GM21515 (cell line): ENCODE measurements at regions not wholly inside any gene's neighbourhood (a gene's known extent, or its start where the extent isn't known, plus 50 kb on each side); places are given as distances from the start of the nearest gene placed in this dataset.
"Not testable (repeated sequence)": the region's sequence is repeated elsewhere in the genome, so short reads cannot be mapped to it uniquely, and the experiment has no call there.

Experiments used
- ATAC-seq: cut with Tn5 transposase; IDR thresholded peaks from one replicate; pipeline ENCODE4 v1.9.1; 2021; ENCODE audit not compliant: unreplicated experiment

GRCh38 chr13:55615081-55615480, 1525.6 kb upstream of the PRR20A start:
- no peak for ATAC-seq

- no peak for ATAC-seq
Measured at GRCh38 chr13:55617241-55617640, 1523.5 kb upstream of the PRR20A start.

- ATAC-seq = no peak
Measured at GRCh38 chr13:55627221-55627620, 1513.5 kb upstream of the PRR20A start.

GRCh38 chr13:55632402-55632801, 1508.3 kb upstream of the PRR20A start:
- no peak for ATAC-seq

GRCh38 chr13:55649485-55649884, 1491.2 kb upstream of the PRR20A start:
- no peak for ATAC-seq

GRCh38 chr13:55652657-55653056, 1488.1 kb upstream of the PRR20A start:
- no peak for ATAC-seq

- ATAC-seq = no peak
Measured at GRCh38 chr13:55653497-55653896, 1487.2 kb upstream of the PRR20A start.

GRCh38 chr13:55654243-55654642, 1486.5 kb upstream of the PRR20A start:
- ATAC-seq = no peak

- not testable (repeated sequence) for ATAC-seq
Measured at GRCh38 chr13:55660264-55660663, 1480.5 kb upstream of the PRR20A start.

- no peak for ATAC-seq
Measured at GRCh38 chr13:55660851-55661250, 1479.9 kb upstream of the PRR20A start.

GRCh38 chr13:55661505-55661904, 1479.2 kb upstream of the PRR20A start:
- ATAC-seq = no peak

GRCh38 chr13:55664178-55664577, 1476.5 kb upstream of the PRR20A start:
- ATAC-seq = no peak

GRCh38 chr13:55669051-55669450, 1471.7 kb upstream of the PRR20A start:
- no peak for ATAC-seq

- no peak for ATAC-seq
Measured at GRCh38 chr13:55673910-55674309, 1466.8 kb upstream of the PRR20A start.

GRCh38 chr13:55682776-55683175, 1457.9 kb upstream of the PRR20A start:
- ATAC-seq = no peak

GRCh38 chr13:55705526-55705925, 1435.2 kb upstream of the PRR20A start:
- ATAC-seq = no peak

GRCh38 chr13:55705971-55706370, 1434.7 kb upstream of the PRR20A start:
- ATAC-seq = no peak

- ATAC-seq = no peak
Measured at GRCh38 chr13:55714120-55714519, 1426.6 kb upstream of the PRR20A start.

GRCh38 chr13:55727683-55728082, 1413.0 kb upstream of the PRR20A start:
- ATAC-seq = no peak

GRCh38 chr13:55728247-55728646, 1412.5 kb upstream of the PRR20A start:
- no peak for ATAC-seq

GRCh38 chr13:55745828-55746227, 1394.9 kb upstream of the PRR20A start:
- no peak for ATAC-seq

GRCh38 chr13:55761986-55762385, 1378.7 kb upstream of the PRR20A start:
- ATAC-seq = no peak

GRCh38 chr13:55777612-55778011, 1363.1 kb upstream of the PRR20A start:
- ATAC-seq = no peak

- no peak for ATAC-seq
Measured at GRCh38 chr13:55783841-55784240, 1356.9 kb upstream of the PRR20A start.
